Sigmoid colon (tissue), 6 donors: ENCODE measurements at regions not wholly inside any gene's neighbourhood (a gene's known extent, or its start where the extent isn't known, plus 50 kb on each side); places are given as distances from the start of the nearest gene placed in this dataset.
"Not testable (repeated sequence)": the region's sequence is repeated elsewhere in the genome, so short reads cannot be mapped to it uniquely, and the experiment has no call there.

Experiments
- DNase-seq: peaks from one replicate; pipeline ENCODE4 v3.0.0-alpha.2; 2019
- H3K27ac ChIP-seq, 4 donors: fragments of 200-600 bp; sonication (generic); one replicate each; pipeline ENCODE4 v1.5.1; 2016 to 2019; ENCODE audit warnings: mild to moderate bottlenecking in 1 of 4
- H3K27me3 ChIP-seq, 3 donors: fragments of 200-600 bp; sonication (generic); one replicate each; pipeline ENCODE4 v1.5.1; 2019; ENCODE audit warnings: mild to moderate bottlenecking in 1 of 3
- H3K36me3 ChIP-seq, 4 donors: fragments of 200-600 bp; sonication (generic); one replicate each; pipeline ENCODE4 v1.5.1; 2016 to 2019
- H3K4me1 ChIP-seq, 4 donors: fragments of 200-600 bp; sonication (generic); one replicate each; pipeline ENCODE4 v1.5.1; 2017 to 2019
- H3K4me3 ChIP-seq, 4 donors: fragments of 200-600 bp; sonication (generic); one replicate each; pipeline ENCODE4 v1.5.1; 2017 to 2019; ENCODE audit warnings: mild to moderate bottlenecking in 2 of 4, moderate library complexity in 1 of 4
- H3K9me3 ChIP-seq, 4 donors: fragments of 200-600 bp in 3 of 4; sonication (generic) in 3 of 4; one replicate each; pipeline versions ENCODE4 v1.5.1 to v1.6.1; 2013 to 2019
- CTCF ChIP-seq, 4 experiments: fragments of 450-650 bp in 3 of 4; fragments of 200-600 bp in 1 of 4; IDR thresholded peaks; one replicate each; pipeline ENCODE4 v1.5.1; 2016 to 2019; ENCODE audit warnings: antibody characterized with exemption in 4 of 4, mild to moderate bottlenecking in 3 of 4, moderate library complexity in 2 of 4
- EP300 ChIP-seq, 4 donors: sonication (generic); formaldehyde crosslinking; IDR thresholded peaks; one replicate each; pipeline ENCODE4 v1.6.1; 2017; ENCODE audit warnings: antibody characterized with exemption in 4 of 4
- POLR2A ChIP-seq, 2 donors: fragments of 450-650 bp; IDR thresholded peaks; one replicate each; pipeline ENCODE4 v1.6.1; 2016; ENCODE audit warnings: antibody characterized with exemption in 2 of 2, mild to moderate bottlenecking in 2 of 2, moderate library complexity in 2 of 2
- POLR2AphosphoS5 ChIP-seq, 4 donors: sonication (generic); formaldehyde crosslinking; IDR thresholded peaks; one replicate each; pipeline ENCODE4 v1.6.1; 2017; ENCODE audit warnings: antibody characterized with exemption in 4 of 4
- WGBS, 2 donors: extraction: QIAGEN DNeasy Blood & Tissue Kit; methylation state at CpG; one replicate each; pipeline ENCODE4 v1.1.7; 2013; 5-methylcytosine and 5-hydroxymethylcytosine counted together
- intact Hi-C: fragments of 100-400 bp; cut with DNase I; formaldehyde crosslinking; loops from one replicate; pipeline ENCODE4 v1.15.1; 2023
- donor health status: healthy with polysubstance abuse.
- donor health status: healthy.

- DNase-seq = no peak
- TF ChIP-seq CTCF (IDR thresholded peaks at IDR 0.05) (no peak), POLR2A (IDR thresholded peaks at IDR 0.05) (no peak), EP300 (IDR thresholded peaks at IDR 0.05) (no peak)
- intact Hi-C loops = no loop called here
- 64 to 65% methylated on average over 5 of the region's 5 CpGs for WGBS, 2 donors
- Histone ChIP-seq H3K27me3 (no peaks in the 10 kb centered on the region), H3K4me1 (peaks cover 0 to 9% (median 2%) of the 10 kb centered on the region in 4 donors), H3K36me3 (no peaks in the 10 kb centered on the region), H3K9me3 (no peaks in the 10 kb centered on the region), H3K27ac (no peak overlapping the region), H3K4me3 (peak overlapping the region in 1 of 4 donors; percentile 3)
Observed at GRCh38 chr21:16455978-16456377, 726.2 kb downstream of the USP25 start.

- Histone ChIP-seq H3K27ac (no peak overlapping the region), H3K36me3 (no peaks in the 10 kb centered on the region), H3K4me3 (no peak overlapping the region), H3K27me3 (no peaks in the 10 kb centered on the region), H3K9me3 (no peaks in the 10 kb centered on the region), H3K4me1 (peaks cover 0 to 9% (median 2%) of the 10 kb centered on the region in 4 donors)
- DNase-seq = no peak
- 77 to 82% methylated on average over 5 of the region's 5 CpGs for WGBS, 2 donors
- no peak for TF ChIP-seq CTCF (IDR thresholded peaks at IDR 0.05)
- no peak for TF ChIP-seq EP300 (IDR thresholded peaks at IDR 0.05)
- TF ChIP-seq POLR2AphosphoS5 (IDR thresholded peaks at IDR 0.05) = no peak
- no peak for TF ChIP-seq POLR2A (IDR thresholded peaks at IDR 0.05)
- intact Hi-C loops = no loop called here
Observed at GRCh38 chr21:16457498-16457897, 727.7 kb downstream of the USP25 start.

- Histone ChIP-seq H3K27ac (no peak overlapping the region), H3K36me3 (no peaks in the 10 kb centered on the region), H3K4me3 (no peak overlapping the region), H3K9me3 (no peaks in the 10 kb centered on the region), H3K27me3 (no peaks in the 10 kb centered on the region), H3K4me1 (peaks cover 0 to 2% (median 0%) of the 10 kb centered on the region in 4 donors)
- 38 to 77% methylated on average over 2 of the region's 2 CpGs for WGBS, 2 donors
- no peak for DNase-seq
- TF ChIP-seq CTCF (IDR thresholded peaks at IDR 0.05) = no peak
- no peak for TF ChIP-seq EP300 (IDR thresholded peaks at IDR 0.05)
- no peak for TF ChIP-seq POLR2A (IDR thresholded peaks at IDR 0.05)
- TF ChIP-seq POLR2AphosphoS5 (IDR thresholded peaks at IDR 0.05) = no peak
- intact Hi-C loops = no loop called here
Observed at GRCh38 chr21:16460936-16461335, 731.2 kb downstream of the USP25 start.

- 72 to 81% methylated on average over 3 of the region's 3 CpGs for WGBS, 2 donors
- intact Hi-C loops, H3K9me3 ChIP-seq, H3K27me3 ChIP-seq, H3K27ac ChIP-seq, DNase-seq, H3K36me3 ChIP-seq, H3K4me3 ChIP-seq, H3K4me1 ChIP-seq: not testable (repeated sequence)
Observed at GRCh38 chr21:16464211-16464889, 734.6 kb downstream of the USP25 start.

GRCh38 chr21:16468184-16468583 lies 738.4 kb downstream of the USP25 start:
- Histone ChIP-seq H3K36me3 (no peaks in the 10 kb centered on the region), H3K4me1 (peaks cover 0 to 3% (median 0%) of the 10 kb centered on the region in 4 donors), H3K9me3 (no peaks in the 10 kb centered on the region), H3K27me3 (no peaks in the 10 kb centered on the region), H3K27ac (no peak overlapping the region), H3K4me3 (no peak overlapping the region)
- intact Hi-C loops = no loop called here
- no peak for DNase-seq
- TF ChIP-seq CTCF (IDR thresholded peaks at IDR 0.05) = no peak
- TF ChIP-seq EP300 (IDR thresholded peaks at IDR 0.05) = no peak
- TF ChIP-seq POLR2A (IDR thresholded peaks at IDR 0.05) = no peak
- TF ChIP-seq POLR2AphosphoS5 (IDR thresholded peaks at IDR 0.05) = no peak
- WGBS, 2 donors = 68 to 70% methylated on average over 2 of the region's 2 CpGs
